ENCODE measurements at regions not wholly inside any gene's neighbourhood (a gene's known extent, or its start where the extent isn't known, plus 50 kb on each side); places are given as distances from the start of the nearest gene placed in this dataset.

DNA sequence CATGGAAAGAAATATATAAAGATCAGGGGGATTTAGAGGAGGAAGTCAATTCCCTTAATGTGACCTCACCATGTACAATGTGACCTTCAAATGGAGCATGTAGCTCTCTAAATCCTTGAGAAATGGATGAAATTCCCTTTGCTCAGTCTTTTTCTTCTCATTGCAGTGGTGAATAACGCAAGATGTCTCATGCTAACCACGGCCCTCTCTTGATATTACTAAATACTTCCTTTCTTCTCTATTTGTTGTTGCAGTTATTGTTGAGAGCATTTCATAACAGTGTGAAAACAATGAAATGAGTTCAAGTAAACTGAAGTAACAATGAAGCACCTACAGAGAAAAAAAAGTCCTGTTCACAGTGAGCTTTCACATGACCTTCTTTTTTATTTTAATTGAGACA is 55.6 kb downstream of the ZNF281 start:
- TF ChIP-seq, protein P1, sequence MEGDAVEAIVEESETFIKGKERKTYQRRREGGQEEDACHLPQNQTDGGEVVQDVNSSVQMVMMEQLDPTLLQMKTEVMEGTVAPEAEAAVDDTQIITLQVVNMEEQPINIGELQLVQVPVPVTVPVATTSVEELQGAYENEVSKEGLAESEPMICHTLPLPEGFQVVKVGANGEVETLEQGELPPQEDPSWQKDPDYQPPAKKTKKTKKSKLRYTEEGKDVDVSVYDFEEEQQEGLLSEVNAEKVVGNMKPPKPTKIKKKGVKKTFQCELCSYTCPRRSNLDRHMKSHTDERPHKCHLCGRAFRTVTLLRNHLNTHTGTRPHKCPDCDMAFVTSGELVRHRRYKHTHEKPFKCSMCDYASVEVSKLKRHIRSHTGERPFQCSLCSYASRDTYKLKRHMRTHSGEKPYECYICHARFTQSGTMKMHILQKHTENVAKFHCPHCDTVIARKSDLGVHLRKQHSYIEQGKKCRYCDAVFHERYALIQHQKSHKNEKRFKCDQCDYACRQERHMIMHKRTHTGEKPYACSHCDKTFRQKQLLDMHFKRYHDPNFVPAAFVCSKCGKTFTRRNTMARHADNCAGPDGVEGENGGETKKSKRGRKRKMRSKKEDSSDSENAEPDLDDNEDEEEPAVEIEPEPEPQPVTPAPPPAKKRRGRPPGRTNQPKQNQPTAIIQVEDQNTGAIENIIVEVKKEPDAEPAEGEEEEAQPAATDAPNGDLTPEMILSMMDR (IDR thresholded peaks at IDR 0.05): no peak
- no peak for DNase-seq (ENCODE audit: low spot score)
- Histone ChIP-seq H3K27ac (no peak overlapping the region), H3K4me3 (no peak overlapping the region)

DNA sequence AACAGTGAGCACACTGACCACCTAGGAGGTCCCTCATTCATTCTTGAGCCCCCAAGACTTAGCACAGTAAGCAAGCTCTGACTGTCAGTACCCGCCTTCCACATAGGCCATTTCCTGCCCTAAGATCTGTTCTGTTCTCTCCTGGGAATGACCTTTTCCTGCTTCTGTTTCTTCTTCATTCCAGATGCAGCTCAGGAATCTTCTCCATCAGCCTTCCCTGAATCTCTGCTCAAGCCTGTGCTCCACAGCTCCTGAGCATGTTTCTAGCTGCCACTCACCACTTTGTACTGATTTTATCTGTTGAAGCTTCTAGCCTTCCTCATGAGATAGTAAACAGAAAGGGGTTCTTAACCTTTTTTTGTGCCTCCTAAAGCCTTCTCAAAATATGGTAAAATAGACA is 56.6 kb downstream of the ZNF281 start:
- TF ChIP-seq, protein P1 (IDR thresholded peaks at IDR 0.05): no peak
- Histone ChIP-seq H3K27ac (peak overlapping the region in 1 of 2 donors; percentile 63), H3K4me3 (no peak overlapping the region)
- no peak for DNase-seq (ENCODE audit: low spot score)

DNA sequence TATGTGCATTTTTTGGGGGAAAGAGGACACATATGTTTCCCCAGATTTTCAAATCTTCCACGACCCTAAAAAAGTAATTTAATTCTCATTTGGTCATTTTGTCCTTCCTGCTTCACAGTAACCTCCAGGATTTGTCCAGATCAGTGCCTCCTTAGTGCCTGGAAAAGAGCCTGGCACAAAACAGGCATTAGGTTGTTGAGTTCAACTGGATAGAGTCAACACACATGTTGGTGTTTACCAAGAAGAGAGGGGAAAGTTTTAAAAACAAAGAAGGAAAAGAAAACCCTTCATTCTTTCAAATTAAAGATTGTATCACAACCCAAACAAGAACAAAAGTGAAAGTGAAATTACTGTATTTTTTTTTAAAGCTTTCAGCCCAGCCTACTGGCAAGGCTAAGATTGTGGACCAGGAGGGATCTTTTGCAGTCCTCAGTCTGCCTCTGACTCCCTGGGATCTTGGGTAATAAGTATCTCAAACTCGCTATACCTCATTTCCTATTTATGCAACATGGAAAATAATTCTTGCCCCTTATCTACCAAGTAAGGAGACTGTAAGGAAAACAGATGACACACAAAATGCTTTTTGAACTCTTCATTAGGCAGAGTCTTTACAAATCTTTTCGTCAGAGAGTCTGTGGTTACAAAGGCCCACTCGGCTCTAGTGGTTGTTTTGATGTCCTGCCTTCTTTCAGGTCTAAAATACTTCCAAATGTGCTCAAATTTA is 57.8 kb downstream of the ZNF281 start:
- Histone ChIP-seq H3K27ac (peak overlapping the region in 1 of 2 donors; percentile 63), H3K4me3 (peak overlapping the region; percentile 30)

DNA sequence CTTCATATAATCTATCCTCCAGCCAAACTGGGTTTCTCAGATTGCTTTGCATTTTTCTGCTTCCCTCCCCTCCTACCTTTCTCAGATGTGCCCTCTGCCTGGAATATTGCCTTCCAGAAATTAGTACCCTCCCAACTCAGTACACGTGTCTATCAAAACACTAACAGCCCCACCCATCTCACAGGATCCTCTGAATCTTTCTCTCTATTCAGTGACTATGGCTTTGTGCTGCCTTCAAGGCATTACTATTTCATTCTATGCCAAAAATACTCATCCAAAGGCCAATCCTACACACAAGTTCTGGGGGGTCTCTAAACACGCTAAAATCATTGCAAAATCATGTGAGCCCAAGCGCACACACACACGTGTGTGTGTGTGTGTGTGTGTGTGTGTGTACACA is 58.4 kb downstream of the ZNF281 start:
- TF ChIP-seq, protein P1 (IDR thresholded peaks at IDR 0.05): no peak
- DNase-seq (ENCODE audit: low spot score): no peak
- peak overlapping the region; percentile 30 for H3K4me3 ChIP-seq
- no peak overlapping the region for H3K27ac ChIP-seq

More for the DNA sequence above, 57.8 kb downstream of the ZNF281 start:
- TF ChIP-seq, protein P1 (IDR thresholded peaks at IDR 0.05): no peak
- DNase-seq (ENCODE audit: low spot score): no peak

DNA sequence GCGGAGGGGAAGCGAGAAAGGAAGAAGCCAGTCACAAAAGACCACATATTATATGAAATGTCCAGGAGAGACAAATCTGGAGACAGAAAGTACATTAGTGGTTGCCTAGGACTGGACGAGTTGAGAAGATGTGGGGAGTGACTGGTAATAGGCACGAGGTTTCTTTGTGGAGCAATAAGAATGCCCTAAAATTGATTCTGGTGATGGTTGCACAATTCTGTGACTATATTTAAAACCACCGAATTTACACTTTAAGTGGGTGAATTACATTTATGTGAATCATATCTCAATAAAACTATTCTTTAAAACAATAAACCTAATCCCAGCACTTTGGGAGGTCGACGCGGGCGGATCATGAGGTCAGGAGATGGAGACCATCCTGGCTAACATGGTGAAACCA is 63.1 kb downstream of the ZNF281 start:
- H3K27ac ChIP-seq: no peak overlapping the region
- no peak overlapping the region for H3K4me3 ChIP-seq
- DNase-seq (ENCODE audit: low spot score): no peak
- TF ChIP-seq, protein P1 (IDR thresholded peaks at IDR 0.05): no peak

DNA sequence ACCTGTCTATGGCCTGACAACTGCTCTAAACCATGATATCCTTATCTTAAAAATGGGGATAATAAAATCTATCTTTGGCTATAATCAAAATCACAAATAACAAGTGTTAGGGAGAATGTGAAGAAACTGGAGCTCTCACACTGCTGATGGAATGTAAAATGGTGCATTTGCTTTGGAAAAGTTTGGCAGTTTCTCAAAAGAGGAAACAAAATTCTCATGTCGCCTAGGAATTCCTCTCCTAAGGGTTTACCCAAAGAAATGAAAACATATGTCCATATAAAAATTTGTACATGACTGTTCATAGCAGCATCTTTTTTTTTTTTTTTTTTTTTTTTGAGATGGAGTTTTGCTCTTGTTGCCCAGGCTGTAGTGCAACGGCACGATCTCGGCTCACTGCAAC is 64.3 kb downstream of the ZNF281 start:
- no peak overlapping the region for H3K4me3 ChIP-seq
- TF ChIP-seq, protein P1 (IDR thresholded peaks at IDR 0.05): no peak
- no peak for DNase-seq (ENCODE audit: low spot score)
- H3K27ac ChIP-seq: no peak overlapping the region

DNA sequence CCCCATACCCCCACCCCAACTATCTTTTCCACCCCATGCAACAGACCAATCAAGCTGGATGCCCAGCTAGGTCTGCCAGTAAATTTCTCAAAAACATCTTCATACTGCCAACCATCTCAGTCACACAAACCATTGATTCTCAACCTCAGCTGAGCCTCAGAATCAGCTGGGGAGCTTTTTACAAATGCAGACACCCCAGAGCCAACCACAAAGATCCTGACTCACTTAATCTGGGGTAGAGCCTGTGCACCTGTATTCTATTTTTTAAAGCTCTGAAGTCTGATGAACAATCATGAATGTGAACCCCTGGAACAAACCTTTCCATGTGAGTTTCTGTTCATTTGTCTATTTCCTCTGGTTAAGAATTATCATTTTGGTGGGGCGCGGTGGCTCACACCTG is 66.0 kb downstream of the ZNF281 start:
- H3K4me3 ChIP-seq: no peak overlapping the region
- no peak overlapping the region for H3K27ac ChIP-seq
- DNase-seq (ENCODE audit: low spot score): no peak
- TF ChIP-seq, protein P1 (IDR thresholded peaks at IDR 0.05): no peak
